ENCODE measurements at regions not wholly inside any gene's neighbourhood (a gene's known extent, or its start where the extent isn't known, plus 50 kb on each side); places are given as distances from the start of the nearest gene placed in this dataset.

- TF ChIP-seq EZH2phosphoT487 (IDR thresholded peaks at IDR 0.05) (no peak), CTCF (IDR thresholded peaks at IDR 0.05) (no peak), EZH2 (IDR thresholded peaks at IDR 0.05) (no peak)
These were observed 70.8 kb upstream of the DYNLT3 start for GRCh38 chrX:37918168-37918567.
